Liver (tissue), 8 donors: ENCODE measurements at regions not wholly inside any gene's neighbourhood (a gene's known extent, or its start where the extent isn't known, plus 50 kb on each side); places are given as distances from the start of the nearest gene placed in this dataset.

Source experiments
- DNase-seq: peaks from one replicate; pipeline ENCODE4 v3.0.0-alpha.2; 2017; ENCODE audit warnings: low spot score
- H3K27ac ChIP-seq, 2 donors: one replicate each; pipeline ENCODE4 v1.7.0; 2013; ENCODE audit warnings: inconsistent platforms in 2 of 2, low read length in 2 of 2, control low read depth in 1 of 2, low read depth in 1 of 2, mild to moderate bottlenecking in 1 of 2
- H3K27me3 ChIP-seq, 4 donors: one replicate each; pipeline versions ENCODE4 v1.6.1 to v1.7.0; 2013; ENCODE audit warnings: low read length in 3 of 4, inconsistent platforms in 1 of 4, mild to moderate bottlenecking in 1 of 4, moderate library complexity in 1 of 4; ENCODE audit not compliant: control insufficient read depth in 4 of 4, insufficient read depth in 4 of 4
- H3K36me3 ChIP-seq, 4 donors: one replicate each; pipeline versions ENCODE4 v1.6.1 to v1.7.0; 2013; ENCODE audit warnings: low read length in 3 of 4, mild to moderate bottlenecking in 3 of 4, low read depth in 1 of 4, moderate library complexity in 1 of 4; ENCODE audit not compliant: control insufficient read depth in 4 of 4, insufficient read depth in 3 of 4
- H3K4me1 ChIP-seq, 4 donors: one replicate each; pipeline versions ENCODE4 v1.6.1 to v1.7.0; 2013; ENCODE audit warnings: low read length in 3 of 4, mild to moderate bottlenecking in 3 of 4, moderate library complexity in 1 of 4; ENCODE audit not compliant: control insufficient read depth in 4 of 4, insufficient read depth in 4 of 4
- H3K4me3 ChIP-seq, 3 donors: one replicate each; pipeline versions ENCODE4 v1.6.1 to v1.7.0; 2013; ENCODE audit warnings: low read length in 3 of 3, control low read depth in 1 of 3, low read depth in 1 of 3, mild to moderate bottlenecking in 1 of 3
- H3K9ac ChIP-seq, 2 donors: one replicate each; pipeline ENCODE4 v1.7.0; 2013; ENCODE audit warnings: low read length in 2 of 2, mild to moderate bottlenecking in 2 of 2, moderate library complexity in 2 of 2, control low read depth in 1 of 2, low read depth in 1 of 2
- H3K9me3 ChIP-seq, 4 donors: one replicate each; pipeline versions ENCODE4 v1.6.1 to v1.7.0; 2013; ENCODE audit warnings: low read length in 3 of 4; ENCODE audit not compliant: control insufficient read depth in 4 of 4
- CTCF ChIP-seq: fragments of 150-350 bp; IDR thresholded peaks from 2 replicates; pipeline ENCODE4 v1.5.1; 2017; ENCODE audit warnings: improper control_type of control experiment, low read depth, low read length; ENCODE audit not compliant: missing input control
- EGR1 ChIP-seq, 2 donors: IDR thresholded peaks; 2 replicates each; pipeline ENCODE4 v1.6.1; 2016 to 2018; ENCODE audit warnings: antibody characterized with exemption in 2 of 2, low read depth in 2 of 2
- FOXA1 ChIP-seq: IDR thresholded peaks from 2 replicates; pipeline ENCODE4 v1.6.1; 2016; ENCODE audit warnings: antibody characterized with exemption
- FOXA2 ChIP-seq: IDR thresholded peaks from 2 replicates; pipeline ENCODE4 v1.6.1; 2016; ENCODE audit warnings: antibody characterized with exemption
- GABPA ChIP-seq, 2 donors: IDR thresholded peaks in 1 of 2; conservative IDR thresholded peaks in 1 of 2; 2 replicates each; pipeline ENCODE4 v1.6.1; 2016; ENCODE audit warnings: antibody characterized with exemption in 2 of 2, mild to moderate bottlenecking in 1 of 2, moderate library complexity in 1 of 2
- HNF4A ChIP-seq, 2 donors: conservative IDR thresholded peaks; 2 replicates each; pipeline ENCODE4 v1.6.1; 2016; ENCODE audit warnings: antibody characterized with exemption in 2 of 2, mild to moderate bottlenecking in 2 of 2
- HNF4G ChIP-seq: IDR thresholded peaks from 2 replicates; pipeline ENCODE4 v1.6.1; 2016; ENCODE audit warnings: antibody characterized with exemption
- JUND ChIP-seq, 2 donors: IDR thresholded peaks; 2 replicates each; pipeline ENCODE4 v1.6.1; 2016; ENCODE audit warnings: antibody characterized with exemption in 2 of 2
- RAD21 ChIP-seq, 2 donors: IDR thresholded peaks; 2 replicates each; pipeline ENCODE4 v1.6.1; 2016; ENCODE audit warnings: antibody characterized with exemption in 2 of 2, mild to moderate bottlenecking in 2 of 2
- RXRA ChIP-seq, 2 donors: IDR thresholded peaks; 2 replicates each; pipeline ENCODE4 v1.6.1; 2017 to 2018; ENCODE audit warnings: antibody characterized with exemption in 2 of 2, mild to moderate bottlenecking in 1 of 2
- SP1 ChIP-seq: IDR thresholded peaks from 2 replicates; pipeline ENCODE4 v1.6.1; 2018; ENCODE audit warnings: antibody characterized with exemption, mild to moderate bottlenecking
- TAF1 ChIP-seq: conservative IDR thresholded peaks from 2 replicates; pipeline ENCODE4 v1.6.1; 2016; ENCODE audit warnings: antibody characterized with exemption, mild to moderate bottlenecking
- YY1 ChIP-seq: IDR thresholded peaks from 2 replicates; pipeline ENCODE4 v1.6.1; 2016; ENCODE audit warnings: antibody characterized with exemption, mild to moderate bottlenecking
- ZBTB33 ChIP-seq: IDR thresholded peaks from 2 replicates; pipeline ENCODE4 v1.6.1; 2016; ENCODE audit warnings: antibody characterized with exemption
- WGBS: extraction: QIAGEN DNeasy Blood & Tissue Kit; methylation state at CpG from one replicate; pipeline ENCODE4 v1.1.7; 2013; 5-methylcytosine and 5-hydroxymethylcytosine counted together
- TF ChIP-seq, protein P1 (sequence below): IDR thresholded peaks from 2 replicates; pipeline ENCODE4 v1.6.1; 2016; ENCODE audit warnings: antibody characterized with exemption
- TF ChIP-seq, protein P2 (sequence below): IDR thresholded peaks from 2 replicates; pipeline ENCODE4 v1.6.1; 2016; ENCODE audit warnings: antibody characterized with exemption
- TF ChIP-seq, protein P3 (sequence below): IDR thresholded peaks from 2 replicates; pipeline ENCODE4 v1.6.1; 2016; ENCODE audit warnings: antibody characterized with exemption, mild to moderate bottlenecking
- donor health status: healthy.
- donor health status: healthy.
- donor health status: healthy.
- donor health status: healthy.
- donor health status: healthy.

DNA sequence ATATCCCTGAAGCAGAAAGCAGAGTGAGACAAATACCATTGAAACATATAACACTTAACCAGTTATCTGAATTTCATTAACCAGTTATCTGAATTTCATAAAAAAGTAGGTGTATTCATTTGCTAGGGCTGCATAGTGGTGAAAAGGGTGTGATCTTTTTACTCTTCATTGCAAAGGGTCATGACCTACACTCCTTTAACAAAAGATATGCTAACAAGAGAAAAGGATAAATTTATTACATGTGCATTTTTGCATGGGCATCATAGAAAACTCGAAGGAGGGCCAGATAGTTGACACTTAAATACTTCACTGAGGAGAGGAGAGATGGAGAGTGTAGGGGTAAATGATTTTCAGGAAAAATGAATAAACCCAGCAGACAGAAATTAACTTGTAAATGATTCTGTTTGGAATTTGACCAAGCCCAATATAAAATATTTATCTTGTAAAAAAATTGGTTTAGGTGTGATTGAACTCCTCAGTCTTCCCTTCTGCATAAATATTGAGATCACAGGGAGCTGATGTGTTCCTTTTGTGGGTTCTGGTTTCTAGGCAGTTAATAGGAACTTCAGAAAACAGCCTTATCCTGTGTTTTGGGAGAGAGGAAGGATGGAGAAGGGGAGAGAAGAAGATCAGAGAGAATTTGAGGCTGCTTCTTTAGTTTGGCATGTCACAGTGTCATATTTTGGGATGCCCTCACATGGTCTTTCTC lies 372.5 kb upstream of the SYT4 start:
- DNase-seq = no peak
- no peak overlapping the region for H3K9ac ChIP-seq
- H3K4me3 ChIP-seq = no peak overlapping the region
- H3K9me3 ChIP-seq = no peaks in the 10 kb centered on the region
- no peaks in the 10 kb centered on the region for H3K4me1 ChIP-seq
- no peaks in the 10 kb centered on the region for H3K27me3 ChIP-seq
- no peaks in the 10 kb centered on the region for H3K36me3 ChIP-seq
- H3K27ac ChIP-seq = no peak overlapping the region
- WGBS = 26% methylated on average over 1 of the region's 1 CpG
- TF ChIP-seq GABPA (IDR thresholded peaks at IDR 0.05 in 1 of 2, conservative IDR thresholded peaks at IDR 0.05 in 1 of 2) (no peak), RXRA (IDR thresholded peaks at IDR 0.05) (no peak), SP1 (no peak), HNF4A (conservative IDR thresholded peaks at IDR 0.05) (no peak)

GRCh38 chr18:43650426-43650825 lies 373.1 kb upstream of the SYT4 start:
- no peak overlapping the region for H3K27ac ChIP-seq
- whole genome bisulfite sequencing = 20% methylated on average over 2 of the region's 2 CpGs
- TF ChIP-seq, protein P1, sequence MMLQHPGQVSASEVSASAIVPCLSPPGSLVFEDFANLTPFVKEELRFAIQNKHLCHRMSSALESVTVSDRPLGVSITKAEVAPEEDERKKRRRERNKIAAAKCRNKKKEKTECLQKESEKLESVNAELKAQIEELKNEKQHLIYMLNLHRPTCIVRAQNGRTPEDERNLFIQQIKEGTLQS = no peak
- TF ChIP-seq EGR1 (IDR thresholded peaks at IDR 0.05; ENCODE audit: low read depth in 2 of 2) (no peak), HNF4G (no peak), YY1 (no peak), ZBTB33 (no peak), JUND (IDR thresholded peaks at IDR 0.05) (no peak), SP1 (no peak), RAD21 (IDR thresholded peaks at IDR 0.05) (no peak), RXRA (IDR thresholded peaks at IDR 0.05) (no peak), HNF4A (conservative IDR thresholded peaks at IDR 0.05) (no peak), TAF1 (no peak), FOXA1 (no peak), FOXA2 (no peak), CTCF (no peak)
- TF ChIP-seq, protein P2, sequence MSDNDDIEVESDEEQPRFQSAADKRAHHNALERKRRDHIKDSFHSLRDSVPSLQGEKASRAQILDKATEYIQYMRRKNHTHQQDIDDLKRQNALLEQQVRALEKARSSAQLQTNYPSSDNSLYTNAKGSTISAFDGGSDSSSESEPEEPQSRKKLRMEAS = no peak
- TF ChIP-seq, protein P3, sequence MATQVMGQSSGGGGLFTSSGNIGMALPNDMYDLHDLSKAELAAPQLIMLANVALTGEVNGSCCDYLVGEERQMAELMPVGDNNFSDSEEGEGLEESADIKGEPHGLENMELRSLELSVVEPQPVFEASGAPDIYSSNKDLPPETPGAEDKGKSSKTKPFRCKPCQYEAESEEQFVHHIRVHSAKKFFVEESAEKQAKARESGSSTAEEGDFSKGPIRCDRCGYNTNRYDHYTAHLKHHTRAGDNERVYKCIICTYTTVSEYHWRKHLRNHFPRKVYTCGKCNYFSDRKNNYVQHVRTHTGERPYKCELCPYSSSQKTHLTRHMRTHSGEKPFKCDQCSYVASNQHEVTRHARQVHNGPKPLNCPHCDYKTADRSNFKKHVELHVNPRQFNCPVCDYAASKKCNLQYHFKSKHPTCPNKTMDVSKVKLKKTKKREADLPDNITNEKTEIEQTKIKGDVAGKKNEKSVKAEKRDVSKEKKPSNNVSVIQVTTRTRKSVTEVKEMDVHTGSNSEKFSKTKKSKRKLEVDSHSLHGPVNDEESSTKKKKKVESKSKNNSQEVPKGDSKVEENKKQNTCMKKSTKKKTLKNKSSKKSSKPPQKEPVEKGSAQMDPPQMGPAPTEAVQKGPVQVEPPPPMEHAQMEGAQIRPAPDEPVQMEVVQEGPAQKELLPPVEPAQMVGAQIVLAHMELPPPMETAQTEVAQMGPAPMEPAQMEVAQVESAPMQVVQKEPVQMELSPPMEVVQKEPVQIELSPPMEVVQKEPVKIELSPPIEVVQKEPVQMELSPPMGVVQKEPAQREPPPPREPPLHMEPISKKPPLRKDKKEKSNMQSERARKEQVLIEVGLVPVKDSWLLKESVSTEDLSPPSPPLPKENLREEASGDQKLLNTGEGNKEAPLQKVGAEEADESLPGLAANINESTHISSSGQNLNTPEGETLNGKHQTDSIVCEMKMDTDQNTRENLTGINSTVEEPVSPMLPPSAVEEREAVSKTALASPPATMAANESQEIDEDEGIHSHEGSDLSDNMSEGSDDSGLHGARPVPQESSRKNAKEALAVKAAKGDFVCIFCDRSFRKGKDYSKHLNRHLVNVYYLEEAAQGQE = no peak
- H3K4me1 ChIP-seq = no peaks in the 10 kb centered on the region
- no peak overlapping the region for H3K9ac ChIP-seq
- H3K4me3 ChIP-seq = no peak overlapping the region
- no peaks in the 10 kb centered on the region for H3K9me3 ChIP-seq
- no peaks in the 10 kb centered on the region for H3K36me3 ChIP-seq
- no peaks in the 10 kb centered on the region for H3K27me3 ChIP-seq
- no peak for DNase-seq
